AG04449 (cell line): ENCODE measurements at regions not wholly inside any gene's neighbourhood (a gene's known extent, or its start where the extent isn't known, plus 50 kb on each side); places are given as distances from the start of the nearest gene placed in this dataset.

Source experiments
- CTCF ChIA-PET: fragments of 350-600 bp; formaldehyde crosslinking; extraction: SDS; loops from one replicate; lab custom pipeline; 2021; ENCODE audit warnings: antibody characterized with exemption; lab: Yijun Ruan, JAX
- POLR2A ChIA-PET: fragments of 400-600, 350-600 bp; formaldehyde crosslinking; extraction: SDS; loops from one replicate; lab custom pipeline; 2020; ENCODE audit warnings: antibody characterized with exemption, inconsistent platforms; lab: Yijun Ruan, JAX
- DNase-seq: peaks from one replicate; pipeline ENCODE4 v3.0.0-alpha.2; 2010; ENCODE audit warnings: low read depth, low spot score
- H3K4me3 ChIP-seq: 2 replicates; pipeline ENCODE4 v1.5.1; 2011; ENCODE audit warnings: low read depth, mild to moderate bottlenecking, control low read depth, low read length
- CTCF ChIP-seq: IDR thresholded peaks from one replicate; pipeline ENCODE4 v1.5.1; 2011; ENCODE audit warnings: mild to moderate bottlenecking, moderate library complexity, low read length, control low read depth, inconsistent platforms; ENCODE audit not compliant: insufficient read depth; ENCODE audit errors: missing control alignments

- no peak for DNase-seq
- H3K4me3 ChIP-seq: no peak overlapping the region
- ChIA-PET CTCF (no interaction called here), POLR2A (no interaction called here)
- TF ChIP-seq CTCF: no peak
Measured at GRCh38 chr3:28860307-28860706, 420.6 kb upstream of the RBMS3 start.

GRCh38 chr3:28863186-28863585 lies 417.7 kb upstream of the RBMS3 start:
- CTCF ChIA-PET: no interaction called here
- POLR2A ChIA-PET: no interaction called here
- DNase-seq: no peak
- TF ChIP-seq CTCF: no peak
- H3K4me3 ChIP-seq: no peak overlapping the region

GRCh38 chr3:28867836-28868235 lies 413.0 kb upstream of the RBMS3 start:
- no peak for DNase-seq
- POLR2A ChIA-PET: no interaction called here
- H3K4me3 ChIP-seq: no peak overlapping the region
- CTCF ChIA-PET: no interaction called here
- TF ChIP-seq CTCF: no peak

GRCh38 chr3:28868897-28869296 lies 412.0 kb upstream of the RBMS3 start:
- TF ChIP-seq CTCF: no peak
- DNase-seq: no peak

GRCh38 chr3:28877912-28878311 lies 403.0 kb upstream of the RBMS3 start:
- CTCF ChIA-PET: no interaction called here
- H3K4me3 ChIP-seq: no peak overlapping the region
- DNase-seq: no peak
- POLR2A ChIA-PET: no interaction called here
- TF ChIP-seq CTCF: no peak

More at GRCh38 chr3:28868897-28869296, 412.0 kb upstream of the RBMS3 start:
- CTCF ChIA-PET: no interaction called here
- no peak overlapping the region for H3K4me3 ChIP-seq
- POLR2A ChIA-PET: no interaction called here

GRCh38 chr3:28890373-28890772 lies 390.5 kb upstream of the RBMS3 start:
- no peak overlapping the region for H3K4me3 ChIP-seq
- TF ChIP-seq CTCF: no peak
- CTCF ChIA-PET: no interaction called here
- POLR2A ChIA-PET: no interaction called here
- DNase-seq: no peak
